Panc1 (cell line): ENCODE measurements at regions not wholly inside any gene's neighbourhood (a gene's known extent, or its start where the extent isn't known, plus 50 kb on each side); places are given as distances from the start of the nearest gene placed in this dataset.

Experiments used
- ATAC-seq: fragments of 200-7000 bp; cut with Tn5 transposase; 2 replicates; pipeline ENCODE4 v1.9.1; 2020; ENCODE audit warnings: mild to moderate bottlenecking, moderate library complexity
- BruUV-seq: library from RNA; stranded (reverse); fragments of 400-500 nt; replicated peaks from 2 replicates; lab custom pipeline; 2021; lab: Mats Ljungman, UMichigan
- CTCF ChIA-PET: fragments of 300-600 bp; sonication (Branson Sonifier 250); formaldehyde crosslinking; loops from one replicate; lab custom pipeline; 2022; ENCODE audit warnings: antibody characterized with exemption; lab: Charles Lee
- POLR2A ChIA-PET: fragments of 300-600 bp; sonication (Branson Sonifier 250); formaldehyde crosslinking; loops from one replicate; lab custom pipeline; 2022; ENCODE audit warnings: antibody characterized with exemption; lab: Charles Lee
- DNase-seq: peaks from one replicate; pipeline ENCODE4 v3.0.0-alpha.2; 2010; ENCODE audit warnings: low read depth, low spot score
- H3K27ac ChIP-seq: 2 replicates; pipeline ENCODE4 v1.5.1; 2011; ENCODE audit warnings: mild to moderate bottlenecking, low read length, inconsistent platforms
- H3K27me3 ChIP-seq: fragments of 200-500 bp; sonication (Bioruptor generic); 2 replicates; pipeline ENCODE4 v1.6.0; 2014; ENCODE audit warnings: low read length, inconsistent platforms; ENCODE audit not compliant: control insufficient read depth, insufficient read depth
- H3K36me3 ChIP-seq: fragments of 200-500 bp; sonication (Bioruptor generic); 2 replicates; pipeline ENCODE4 v1.5.1; 2014; ENCODE audit warnings: inconsistent platforms, mild to moderate bottlenecking, low read length, moderate library complexity; ENCODE audit not compliant: control insufficient read depth, insufficient read depth
- H3K4me1 ChIP-seq: 2 replicates; pipeline ENCODE4 v1.5.1; 2011; ENCODE audit warnings: inconsistent platforms, mild to moderate bottlenecking, low read length, moderate library complexity; ENCODE audit not compliant: control insufficient read depth, insufficient read depth
- H3K4me3 ChIP-seq, 2 experiments: 2 replicates each; pipeline ENCODE4 v1.5.1; 2011 to 2012; ENCODE audit warnings: low read depth in 2 of 2, low read length in 2 of 2, mild to moderate bottlenecking in 2 of 2, inconsistent platforms in 1 of 2, moderate library complexity in 1 of 2
- H3K9me3 ChIP-seq: fragments of 200-500 bp; sonication (Bioruptor generic); 2 replicates; pipeline ENCODE4 v1.5.1; 2014; ENCODE audit warnings: low read depth, mild to moderate bottlenecking, inconsistent platforms, low read length, moderate library complexity; ENCODE audit not compliant: control insufficient read depth, insufficient read depth
- POLR2AphosphoS5 ChIP-seq: IDR thresholded peaks from 2 replicates; pipeline ENCODE4 v1.6.1; 2012; ENCODE audit warnings: mild to moderate bottlenecking, low read depth, low read length, moderate library complexity
- REST ChIP-seq, 2 experiments: IDR thresholded peaks; 2 replicates each; pipeline ENCODE4 v1.6.1; 2011 to 2012; ENCODE audit warnings: low read depth in 2 of 2, control low read depth in 1 of 2, low read length in 1 of 2, mild to moderate bottlenecking in 1 of 2, moderate library complexity in 1 of 2; ENCODE audit not compliant: insufficient read depth in 1 of 2
- SIN3A ChIP-seq: IDR thresholded peaks from 2 replicates; pipeline ENCODE4 v1.6.1; 2012; ENCODE audit warnings: low read depth, mild to moderate bottlenecking, low read length, moderate library complexity, borderline replicate concordance; ENCODE audit not compliant: insufficient read depth
- TCF7L2 ChIP-seq: IDR thresholded peaks from 2 replicates; pipeline ENCODE4 v1.6.1; 2011; ENCODE audit warnings: mild to moderate bottlenecking, low read depth, low read length, inconsistent platforms
- in situ Hi-C: cut with HindIII; loops from 2 replicates; pipeline ENCODE4 v1.10.0; 2016; ENCODE audit warnings: low sequenced_read_pairs, low pct_unique_long_range_greater_than_20kb
- intact Hi-C: fragments of 100-400 bp; cut with micrococcal nuclease; formaldehyde crosslinking; loops from one replicate; pipeline ENCODE4 v1.10.0; 2022; ENCODE audit not compliant: unreplicated experiment
- TF ChIP-seq, protein P1 (sequence below): fragments of 450-650 bp; IDR thresholded peaks from 2 replicates; pipeline ENCODE4 v1.5.1; 2017; ENCODE audit warnings: mild to moderate bottlenecking

GRCh38 chr13:111406636-111407035, 86.2 kb downstream of the TEX29 start:
- H3K27me3 ChIP-seq = no peaks in the 10 kb centered on the region; the same call in 1 of the 2 replicates
- no peak for ATAC-seq
- DNase-seq = no peak

GRCh38 chr13:111407381-111408131, 87.1 kb downstream of the TEX29 start:
- Histone ChIP-seq H3K4me1 (no peaks in the 10 kb centered on the region), H3K27ac (no peak overlapping the region), H3K36me3 (no peaks in the 10 kb centered on the region), H3K27me3 (peaks cover 1% of the 10 kb centered on the region; the same call in 1 of the 2 replicates), H3K4me3 (no peak overlapping the region), H3K9me3 (no peaks in the 10 kb centered on the region)
- DNase-seq (no peak), ATAC-seq (no peak)
- intact Hi-C loops (no loop called here), in situ Hi-C loops (no loop called here)
- no TSS peak for BruUV-seq
- CTCF ChIA-PET = no interaction called here
- no peak for TF ChIP-seq TCF7L2
- TF ChIP-seq, protein P1, sequence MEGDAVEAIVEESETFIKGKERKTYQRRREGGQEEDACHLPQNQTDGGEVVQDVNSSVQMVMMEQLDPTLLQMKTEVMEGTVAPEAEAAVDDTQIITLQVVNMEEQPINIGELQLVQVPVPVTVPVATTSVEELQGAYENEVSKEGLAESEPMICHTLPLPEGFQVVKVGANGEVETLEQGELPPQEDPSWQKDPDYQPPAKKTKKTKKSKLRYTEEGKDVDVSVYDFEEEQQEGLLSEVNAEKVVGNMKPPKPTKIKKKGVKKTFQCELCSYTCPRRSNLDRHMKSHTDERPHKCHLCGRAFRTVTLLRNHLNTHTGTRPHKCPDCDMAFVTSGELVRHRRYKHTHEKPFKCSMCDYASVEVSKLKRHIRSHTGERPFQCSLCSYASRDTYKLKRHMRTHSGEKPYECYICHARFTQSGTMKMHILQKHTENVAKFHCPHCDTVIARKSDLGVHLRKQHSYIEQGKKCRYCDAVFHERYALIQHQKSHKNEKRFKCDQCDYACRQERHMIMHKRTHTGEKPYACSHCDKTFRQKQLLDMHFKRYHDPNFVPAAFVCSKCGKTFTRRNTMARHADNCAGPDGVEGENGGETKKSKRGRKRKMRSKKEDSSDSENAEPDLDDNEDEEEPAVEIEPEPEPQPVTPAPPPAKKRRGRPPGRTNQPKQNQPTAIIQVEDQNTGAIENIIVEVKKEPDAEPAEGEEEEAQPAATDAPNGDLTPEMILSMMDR = no peak
- POLR2A ChIA-PET = no interaction called here

More at GRCh38 chr13:111406636-111407035, 86.2 kb downstream of the TEX29 start:
- BruUV-seq = no TSS peak
- Histone ChIP-seq H3K4me3 (no peak overlapping the region), H3K9me3 (no peaks in the 10 kb centered on the region), H3K4me1 (no peaks in the 10 kb centered on the region), H3K36me3 (no peaks in the 10 kb centered on the region), H3K27ac (no peak overlapping the region)
- CTCF ChIA-PET = no interaction called here
- in situ Hi-C loops = no loop called here
- TF ChIP-seq TCF7L2 (no peak), SIN3A (no peak), POLR2AphosphoS5 (no peak), REST (IDR thresholded peaks at IDR 0.05; ENCODE audit: insufficient read depth in 1 of 2, low read depth in 2 of 2, low read length in 1 of 2) (no peak)
- TF ChIP-seq, protein P1 = no peak
- POLR2A ChIA-PET = no interaction called here
- intact Hi-C loops = no loop called here
